Sigmoid colon (tissue), 6 donors: ENCODE measurements at regions not wholly inside any gene's neighbourhood (a gene's known extent, or its start where the extent isn't known, plus 50 kb on each side); places are given as distances from the start of the nearest gene placed in this dataset.

Source experiments
- DNase-seq: peaks from one replicate; pipeline ENCODE4 v3.0.0-alpha.2; 2019
- H3K27ac ChIP-seq, 4 donors: fragments of 200-600 bp; sonication (generic); one replicate each; pipeline ENCODE4 v1.5.1; 2016 to 2019; ENCODE audit warnings: mild to moderate bottlenecking in 1 of 4
- H3K27me3 ChIP-seq, 3 donors: fragments of 200-600 bp; sonication (generic); one replicate each; pipeline ENCODE4 v1.5.1; 2019; ENCODE audit warnings: mild to moderate bottlenecking in 1 of 3
- H3K36me3 ChIP-seq, 4 donors: fragments of 200-600 bp; sonication (generic); one replicate each; pipeline ENCODE4 v1.5.1; 2016 to 2019
- H3K4me1 ChIP-seq, 4 donors: fragments of 200-600 bp; sonication (generic); one replicate each; pipeline ENCODE4 v1.5.1; 2017 to 2019
- H3K4me3 ChIP-seq, 4 donors: fragments of 200-600 bp; sonication (generic); one replicate each; pipeline ENCODE4 v1.5.1; 2017 to 2019; ENCODE audit warnings: mild to moderate bottlenecking in 2 of 4, moderate library complexity in 1 of 4
- H3K9me3 ChIP-seq, 4 donors: fragments of 200-600 bp in 3 of 4; sonication (generic) in 3 of 4; one replicate each; pipeline versions ENCODE4 v1.5.1 to v1.6.1; 2013 to 2019
- CTCF ChIP-seq, 4 experiments: fragments of 450-650 bp in 3 of 4; fragments of 200-600 bp in 1 of 4; IDR thresholded peaks; one replicate each; pipeline ENCODE4 v1.5.1; 2016 to 2019; ENCODE audit warnings: antibody characterized with exemption in 4 of 4, mild to moderate bottlenecking in 3 of 4, moderate library complexity in 2 of 4
- EP300 ChIP-seq, 4 donors: sonication (generic); formaldehyde crosslinking; IDR thresholded peaks; one replicate each; pipeline ENCODE4 v1.6.1; 2017; ENCODE audit warnings: antibody characterized with exemption in 4 of 4
- POLR2A ChIP-seq, 2 donors: fragments of 450-650 bp; IDR thresholded peaks; one replicate each; pipeline ENCODE4 v1.6.1; 2016; ENCODE audit warnings: antibody characterized with exemption in 2 of 2, mild to moderate bottlenecking in 2 of 2, moderate library complexity in 2 of 2
- POLR2AphosphoS5 ChIP-seq, 4 donors: sonication (generic); formaldehyde crosslinking; IDR thresholded peaks; one replicate each; pipeline ENCODE4 v1.6.1; 2017; ENCODE audit warnings: antibody characterized with exemption in 4 of 4
- WGBS, 2 donors: extraction: QIAGEN DNeasy Blood & Tissue Kit; methylation state at CpG; one replicate each; pipeline ENCODE4 v1.1.7; 2013; 5-methylcytosine and 5-hydroxymethylcytosine counted together
- intact Hi-C: fragments of 100-400 bp; cut with DNase I; formaldehyde crosslinking; loops from one replicate; pipeline ENCODE4 v1.15.1; 2023
- donor health status: healthy with polysubstance abuse.
- donor health status: healthy.

- Histone ChIP-seq H3K4me1 (peaks cover 0 to 23% (median 20%) of the 10 kb centered on the region in 4 donors), H3K9me3 (no peaks in the 10 kb centered on the region), H3K4me3 (no peak overlapping the region), H3K27ac (no peak overlapping the region), H3K36me3 (no peaks in the 10 kb centered on the region), H3K27me3 (no peaks in the 10 kb centered on the region)
- intact Hi-C loops = no loop called here
- TF ChIP-seq CTCF (IDR thresholded peaks at IDR 0.05) (no peak), POLR2AphosphoS5 (IDR thresholded peaks at IDR 0.05) (no peak), POLR2A (IDR thresholded peaks at IDR 0.05) (no peak), EP300 (IDR thresholded peaks at IDR 0.05) (no peak)
- DNase-seq = no peak
- WGBS, 2 donors = 70 to 76% methylated on average over 7 of the region's 7 CpGs
Measured at GRCh38 chr1:112322018-112322417, 74.0 kb upstream of the CTTNBP2NL start.

DNA sequence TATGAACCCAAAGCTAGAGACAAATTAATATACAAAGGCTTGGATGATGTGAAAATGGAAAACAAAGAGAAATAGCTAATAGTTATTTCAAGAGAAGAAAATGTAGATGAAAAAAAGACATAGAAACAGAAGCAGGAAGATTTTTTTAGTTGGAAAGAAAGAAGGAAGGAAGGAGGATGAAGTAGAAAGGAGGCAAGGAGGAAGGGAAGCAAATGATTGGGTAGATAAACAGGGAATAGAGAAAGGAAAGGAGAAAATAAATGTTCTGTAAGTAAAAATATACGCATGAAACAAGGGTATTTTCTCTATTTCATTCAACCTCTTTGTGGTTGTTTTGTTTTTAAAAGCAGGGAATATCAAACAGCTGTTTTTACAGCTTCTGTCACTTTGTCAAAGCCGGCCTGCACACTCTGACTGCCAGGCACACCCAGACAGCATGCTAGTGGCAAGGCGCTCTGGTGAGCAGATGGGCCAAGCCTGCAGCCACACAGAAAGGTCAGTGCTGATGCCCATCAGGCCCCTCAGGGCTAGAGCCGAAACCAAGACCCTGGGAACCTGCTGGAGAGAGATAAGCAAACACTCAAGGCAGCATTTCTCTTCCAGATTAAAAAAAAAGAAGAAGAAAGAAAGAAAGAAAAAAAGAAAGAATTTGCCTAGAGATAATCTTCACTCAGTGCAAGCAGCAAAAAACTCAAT, 72.9 kb upstream of the CTTNBP2NL start:
- Histone ChIP-seq H3K4me3 (no peak overlapping the region), H3K27ac (no peak overlapping the region), H3K4me1 (peaks cover 0 to 12% (median 10%) of the 10 kb centered on the region in 4 donors), H3K9me3 (no peaks in the 10 kb centered on the region), H3K27me3 (no peaks in the 10 kb centered on the region), H3K36me3 (no peaks in the 10 kb centered on the region)
- intact Hi-C loops = no loop called here
- DNase-seq = no peak
- 61 to 64% methylated on average over 4 of the region's 4 CpGs for WGBS, 2 donors
- TF ChIP-seq CTCF (IDR thresholded peaks at IDR 0.05) (no peak), POLR2A (IDR thresholded peaks at IDR 0.05) (no peak), EP300 (IDR thresholded peaks at IDR 0.05) (no peak), POLR2AphosphoS5 (IDR thresholded peaks at IDR 0.05) (no peak)

- Histone ChIP-seq H3K9me3 (no peaks in the 10 kb centered on the region), H3K4me3 (no peak overlapping the region), H3K4me1 (peaks cover 0 to 6% (median 0%) of the 10 kb centered on the region in 4 donors), H3K27me3 (no peaks in the 10 kb centered on the region), H3K27ac (no peak overlapping the region), H3K36me3 (no peaks in the 10 kb centered on the region)
- intact Hi-C loops = no loop called here
- no peak for TF ChIP-seq POLR2AphosphoS5 (IDR thresholded peaks at IDR 0.05)
- no peak for TF ChIP-seq CTCF (IDR thresholded peaks at IDR 0.05)
- no peak for TF ChIP-seq EP300 (IDR thresholded peaks at IDR 0.05)
- TF ChIP-seq POLR2A (IDR thresholded peaks at IDR 0.05) = no peak
- 34% methylated on average over 15 of the region's 15 CpGs for WGBS, 2 donors
- DNase-seq = no peak
Measured at GRCh38 chr1:112325504-112325903, 70.5 kb upstream of the CTTNBP2NL start.

DNA sequence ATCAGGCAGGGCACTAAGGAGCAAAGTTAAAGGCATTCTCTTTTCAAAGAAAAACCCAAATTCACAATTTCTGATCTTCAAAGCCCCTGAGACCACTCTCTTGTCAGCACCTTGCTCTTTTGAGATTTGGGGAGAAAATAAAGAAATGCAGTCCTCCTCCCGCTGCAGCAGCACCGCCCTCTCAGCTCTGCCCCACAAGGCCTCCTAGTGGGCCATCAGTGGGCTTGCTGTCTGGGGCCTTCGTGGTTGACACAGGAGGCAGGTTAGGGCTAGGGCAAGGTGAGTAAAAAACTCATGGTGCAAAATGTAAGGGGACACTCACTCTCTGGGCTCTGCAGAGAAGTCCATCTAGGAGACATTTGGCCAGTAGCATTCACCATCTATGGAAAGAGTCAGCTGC, 67.4 kb upstream of the CTTNBP2NL start:
- TF ChIP-seq EP300 (IDR thresholded peaks at IDR 0.05) (no peak), POLR2AphosphoS5 (IDR thresholded peaks at IDR 0.05) (no peak), POLR2A (IDR thresholded peaks at IDR 0.05) (no peak), CTCF (IDR thresholded peaks at IDR 0.05) (no peak)
- no peaks in the 10 kb centered on the region for H3K27me3 ChIP-seq
- intact Hi-C loops = no loop called here
- DNase-seq = no peak
- H3K4me1 ChIP-seq = peaks cover 0 to 6% (median 0%) of the 10 kb centered on the region in 4 donors
- no peaks in the 10 kb centered on the region for H3K36me3 ChIP-seq
- H3K27ac ChIP-seq = no peak overlapping the region
- H3K4me3 ChIP-seq = no peak overlapping the region
- WGBS, 2 donors = 81 to 90% methylated on average over 3 of the region's 3 CpGs
- H3K9me3 ChIP-seq = no peaks in the 10 kb centered on the region
